Spleen (tissue), 7 donors: ENCODE measurements at regions not wholly inside any gene's neighbourhood (a gene's known extent, or its start where the extent isn't known, plus 50 kb on each side); places are given as distances from the start of the nearest gene placed in this dataset.

Experiments used
- CTCF ChIP-seq, 11 experiments: fragments of 200-600 bp in 7 of 11; fragments of 450-650 bp in 4 of 11; sonication (generic) in 4 of 11; IDR thresholded peaks in 8 of 11; conservative IDR thresholded peaks in 3 of 11; 1 replicate in 7 of 11; 2 replicates in 4 of 11; pipeline versions ENCODE4 v1.4.0 to v1.8.0; 2016 to 2021; ENCODE audit warnings: antibody characterized with exemption in 11 of 11, inconsistent platforms in 4 of 11, mild to moderate bottlenecking in 1 of 11
- POLR2A ChIP-seq, 3 donors: fragments of 450-650 bp; IDR thresholded peaks; one replicate each; pipeline ENCODE4 v1.5.1; 2017; ENCODE audit warnings: antibody characterized with exemption in 3 of 3, mild to moderate bottlenecking in 1 of 3
- donor health status: DM: no; HTN: no; CAD: no; lungs with moderate emphysema.
- donor health status: DM: no; HTN: no; CAD: no.
- donor health status: DM: no; HTN: no; CAD: no.

GRCh38 chr14:51527073-51527472 is 124.6 kb upstream of the FRMD6 start:
- TF ChIP-seq POLR2A (IDR thresholded peaks at IDR 0.05) (no peak), CTCF (IDR thresholded peaks at IDR 0.05 in 8 of 11, conservative IDR thresholded peaks at IDR 0.05 in 3 of 11) (no peak)
